ENCODE measurements at regions not wholly inside any gene's neighbourhood (a gene's known extent, or its start where the extent isn't known, plus 50 kb on each side); places are given as distances from the start of the nearest gene placed in this dataset.

DNA sequence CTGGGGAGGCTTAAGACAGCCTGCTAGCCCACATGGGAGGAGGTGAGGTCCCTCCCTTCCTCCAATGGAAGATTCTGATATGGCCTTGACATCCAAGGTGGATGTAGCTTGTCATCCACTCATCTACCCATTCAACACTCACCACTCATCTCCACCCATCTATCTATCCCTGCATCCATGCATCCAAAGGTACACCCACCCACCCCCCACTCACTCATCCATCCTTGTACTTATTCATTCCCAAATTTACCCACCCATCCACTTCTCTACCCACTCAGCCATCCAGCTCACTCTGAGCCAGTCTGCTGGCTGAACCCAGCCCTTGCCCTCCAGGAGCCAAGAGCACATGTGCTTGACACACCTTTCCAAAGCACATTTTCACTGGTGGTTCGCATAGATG, 189.7 kb downstream of the TLE3 start:
- ATAC-seq = no peak
- Histone ChIP-seq H3K27ac (ENCODE audit: low read length) (no peak overlapping the region), H3K9me3 (ENCODE audit: control insufficient read depth, insufficient read depth, low read depth, low read length) (no peaks in the 10 kb centered on the region), H3K4me3 (ENCODE audit: low read depth in 2 of 2, low read length in 2 of 2) (no peak overlapping the region), H3K27me3 (ENCODE audit: control insufficient read depth, insufficient read depth, low read length) (no peaks in the 10 kb centered on the region), H3K36me3 (ENCODE audit: control insufficient read depth, insufficient read depth, low read length) (no peaks in the 10 kb centered on the region), H3K4me1 (ENCODE audit: control insufficient read depth, insufficient read depth, low read length) (no peaks in the 10 kb centered on the region)
- POLR2A ChIA-PET = interaction anchor here (0.7 kb wide), 1 partner anchor 11 kb away, joined by 3 read pairs; no protein-coding TSS in a partner anchor
- no TSS peak for BruUV-seq (replicated peaks)
- no peak for DNase-seq (ENCODE audit: low read depth, low spot score)
- in situ Hi-C loops (cut with HindIII; ENCODE audit: low pct_unique_long_range_greater_than_20kb, low sequenced_read_pairs) (no loop called here), intact Hi-C loops (cut with micrococcal nuclease; ENCODE audit: unreplicated experiment) (no loop called here)
- TF ChIP-seq POLR2AphosphoS5 (IDR thresholded peaks at IDR 0.05; ENCODE audit: low read depth, low read length) (no peak), TCF7L2 (IDR thresholded peaks at IDR 0.05; ENCODE audit: low read depth, low read length) (no peak), SIN3A (IDR thresholded peaks at IDR 0.05; ENCODE audit: borderline replicate concordance, insufficient read depth, low read depth, low read length) (no peak)
- TF ChIP-seq, protein P1, sequence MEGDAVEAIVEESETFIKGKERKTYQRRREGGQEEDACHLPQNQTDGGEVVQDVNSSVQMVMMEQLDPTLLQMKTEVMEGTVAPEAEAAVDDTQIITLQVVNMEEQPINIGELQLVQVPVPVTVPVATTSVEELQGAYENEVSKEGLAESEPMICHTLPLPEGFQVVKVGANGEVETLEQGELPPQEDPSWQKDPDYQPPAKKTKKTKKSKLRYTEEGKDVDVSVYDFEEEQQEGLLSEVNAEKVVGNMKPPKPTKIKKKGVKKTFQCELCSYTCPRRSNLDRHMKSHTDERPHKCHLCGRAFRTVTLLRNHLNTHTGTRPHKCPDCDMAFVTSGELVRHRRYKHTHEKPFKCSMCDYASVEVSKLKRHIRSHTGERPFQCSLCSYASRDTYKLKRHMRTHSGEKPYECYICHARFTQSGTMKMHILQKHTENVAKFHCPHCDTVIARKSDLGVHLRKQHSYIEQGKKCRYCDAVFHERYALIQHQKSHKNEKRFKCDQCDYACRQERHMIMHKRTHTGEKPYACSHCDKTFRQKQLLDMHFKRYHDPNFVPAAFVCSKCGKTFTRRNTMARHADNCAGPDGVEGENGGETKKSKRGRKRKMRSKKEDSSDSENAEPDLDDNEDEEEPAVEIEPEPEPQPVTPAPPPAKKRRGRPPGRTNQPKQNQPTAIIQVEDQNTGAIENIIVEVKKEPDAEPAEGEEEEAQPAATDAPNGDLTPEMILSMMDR (IDR thresholded peaks at IDR 0.05) = no peak
- TF ChIP-seq, protein P2, sequence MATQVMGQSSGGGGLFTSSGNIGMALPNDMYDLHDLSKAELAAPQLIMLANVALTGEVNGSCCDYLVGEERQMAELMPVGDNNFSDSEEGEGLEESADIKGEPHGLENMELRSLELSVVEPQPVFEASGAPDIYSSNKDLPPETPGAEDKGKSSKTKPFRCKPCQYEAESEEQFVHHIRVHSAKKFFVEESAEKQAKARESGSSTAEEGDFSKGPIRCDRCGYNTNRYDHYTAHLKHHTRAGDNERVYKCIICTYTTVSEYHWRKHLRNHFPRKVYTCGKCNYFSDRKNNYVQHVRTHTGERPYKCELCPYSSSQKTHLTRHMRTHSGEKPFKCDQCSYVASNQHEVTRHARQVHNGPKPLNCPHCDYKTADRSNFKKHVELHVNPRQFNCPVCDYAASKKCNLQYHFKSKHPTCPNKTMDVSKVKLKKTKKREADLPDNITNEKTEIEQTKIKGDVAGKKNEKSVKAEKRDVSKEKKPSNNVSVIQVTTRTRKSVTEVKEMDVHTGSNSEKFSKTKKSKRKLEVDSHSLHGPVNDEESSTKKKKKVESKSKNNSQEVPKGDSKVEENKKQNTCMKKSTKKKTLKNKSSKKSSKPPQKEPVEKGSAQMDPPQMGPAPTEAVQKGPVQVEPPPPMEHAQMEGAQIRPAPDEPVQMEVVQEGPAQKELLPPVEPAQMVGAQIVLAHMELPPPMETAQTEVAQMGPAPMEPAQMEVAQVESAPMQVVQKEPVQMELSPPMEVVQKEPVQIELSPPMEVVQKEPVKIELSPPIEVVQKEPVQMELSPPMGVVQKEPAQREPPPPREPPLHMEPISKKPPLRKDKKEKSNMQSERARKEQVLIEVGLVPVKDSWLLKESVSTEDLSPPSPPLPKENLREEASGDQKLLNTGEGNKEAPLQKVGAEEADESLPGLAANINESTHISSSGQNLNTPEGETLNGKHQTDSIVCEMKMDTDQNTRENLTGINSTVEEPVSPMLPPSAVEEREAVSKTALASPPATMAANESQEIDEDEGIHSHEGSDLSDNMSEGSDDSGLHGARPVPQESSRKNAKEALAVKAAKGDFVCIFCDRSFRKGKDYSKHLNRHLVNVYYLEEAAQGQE (IDR thresholded peaks at IDR 0.05; ENCODE audit: insufficient read depth in 1 of 2, low read depth in 2 of 2, low read length in 1 of 2) = no peak
- CTCF ChIA-PET = no interaction called here

DNA sequence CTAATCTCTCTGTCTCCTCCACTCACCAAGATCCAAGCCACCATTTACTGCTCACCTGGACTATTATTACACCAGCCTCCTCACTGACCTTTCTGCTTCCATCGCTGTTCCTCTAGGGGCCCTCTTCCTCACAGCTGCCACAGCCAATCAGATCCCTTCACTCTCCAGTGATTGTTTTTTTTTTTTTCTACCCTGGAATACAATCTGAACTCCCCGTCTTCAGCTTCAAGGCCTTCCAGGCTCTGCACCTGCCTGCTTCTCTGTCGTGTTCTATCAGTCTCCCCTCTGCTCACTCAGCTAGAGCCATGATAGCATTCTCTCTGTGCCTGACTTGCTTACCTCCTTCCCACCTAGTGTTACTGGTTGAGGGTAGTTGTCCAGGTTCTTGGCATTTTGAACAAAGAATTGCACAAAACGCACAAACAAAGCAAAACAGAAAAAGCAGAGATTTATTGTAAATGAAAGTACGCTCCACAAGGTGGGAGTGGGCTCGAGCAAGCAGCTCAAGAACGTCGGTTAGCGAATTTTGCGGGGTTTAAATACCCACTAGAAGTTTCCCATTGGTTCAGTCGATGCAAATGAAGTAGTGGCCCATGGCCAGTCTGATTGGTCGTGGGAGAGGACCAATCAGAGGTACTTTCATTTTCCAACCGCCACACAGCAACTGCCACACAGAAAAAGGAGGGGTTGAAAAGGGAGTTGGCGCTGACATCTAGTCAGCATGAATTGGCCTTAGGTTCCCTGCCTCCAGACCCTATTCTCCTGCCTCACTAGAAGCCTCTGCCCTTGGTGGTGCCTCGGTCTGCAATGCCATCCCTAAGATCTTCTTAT, 188.9 kb downstream of the TLE3 start:
- no peaks in the 10 kb centered on the region for H3K36me3 ChIP-seq (ENCODE audit: control insufficient read depth, insufficient read depth, low read length)
- ChIA-PET CTCF (no interaction called here), POLR2A (no interaction called here)
- no peaks in the 10 kb centered on the region for H3K27me3 ChIP-seq (ENCODE audit: control insufficient read depth, insufficient read depth, low read length)
- H3K27ac ChIP-seq (ENCODE audit: low read length) = no peak overlapping the region
- TF ChIP-seq SIN3A (IDR thresholded peaks at IDR 0.05; ENCODE audit: borderline replicate concordance, insufficient read depth, low read depth, low read length) = no peak
- TF ChIP-seq, protein P1 (IDR thresholded peaks at IDR 0.05) = no peak
- TF ChIP-seq POLR2AphosphoS5 (IDR thresholded peaks at IDR 0.05; ENCODE audit: low read depth, low read length) = no peak
- no peak for TF ChIP-seq TCF7L2 (IDR thresholded peaks at IDR 0.05; ENCODE audit: low read depth, low read length)
- TF ChIP-seq, protein P2 (IDR thresholded peaks at IDR 0.05; ENCODE audit: insufficient read depth in 1 of 2, low read depth in 2 of 2, low read length in 1 of 2) = no peak
- H3K4me3 ChIP-seq (ENCODE audit: low read depth in 2 of 2, low read length in 2 of 2) = no peak overlapping the region
- DNase-seq (ENCODE audit: low read depth, low spot score) (no peak), ATAC-seq (no peak)
- no peaks in the 10 kb centered on the region for H3K9me3 ChIP-seq (ENCODE audit: control insufficient read depth, insufficient read depth, low read depth, low read length)
- in situ Hi-C loops (cut with HindIII; ENCODE audit: low pct_unique_long_range_greater_than_20kb, low sequenced_read_pairs) = no loop called here
- intact Hi-C loops (cut with micrococcal nuclease; ENCODE audit: unreplicated experiment) = no loop called here
- no peaks in the 10 kb centered on the region for H3K4me1 ChIP-seq (ENCODE audit: control insufficient read depth, insufficient read depth, low read length)
- no TSS peak for BruUV-seq (replicated peaks)
